Left ventricle myocardium inferior (tissue), 1 donor: ENCODE measurements at regions not wholly inside any gene's neighbourhood (a gene's known extent, or its start where the extent isn't known, plus 50 kb on each side); places are given as distances from the start of the nearest gene placed in this dataset.

Experiments used
- DNase-seq: peaks from one replicate; pipeline ENCODE4 v3.0.0-alpha.2; 2020
- H3K27ac ChIP-seq: fragments of 200-600 bp; replicated peaks from 2 replicates; pipeline ENCODE4 v1.8.0; 2021
- H3K27me3 ChIP-seq: fragments of 200-600 bp; 2 replicates; pipeline ENCODE4 v1.8.0; 2021; ENCODE audit warnings: low read depth
- H3K36me3 ChIP-seq: fragments of 200-600 bp; 2 replicates; pipeline ENCODE4 v1.8.0; 2021
- H3K4me1 ChIP-seq: fragments of 200-600 bp; 2 replicates; pipeline ENCODE4 v1.8.0; 2021
- H3K4me3 ChIP-seq: fragments of 200-600 bp; 2 replicates; pipeline ENCODE4 v1.8.0; 2021; ENCODE audit warnings: mild to moderate bottlenecking, moderate library complexity
- H3K9me3 ChIP-seq: fragments of 200-600 bp; replicated peaks from 2 replicates; pipeline ENCODE4 v1.8.0; 2021
- intact Hi-C: fragments of 100-400 bp; cut with micrococcal nuclease; formaldehyde crosslinking; loops from one replicate; pipeline ENCODE4 v1.11.0; 2022
- TF ChIP-seq, protein P1 (sequence below): fragments of 200-600 bp; IDR thresholded peaks from 2 replicates; pipeline ENCODE4 v1.8.0; 2021; ENCODE audit warnings: antibody characterized with exemption, mild to moderate bottlenecking, borderline replicate concordance
- donor health status: DM: no; HTN: yes; CAD: no; lungs with severe emphysema.

DNA sequence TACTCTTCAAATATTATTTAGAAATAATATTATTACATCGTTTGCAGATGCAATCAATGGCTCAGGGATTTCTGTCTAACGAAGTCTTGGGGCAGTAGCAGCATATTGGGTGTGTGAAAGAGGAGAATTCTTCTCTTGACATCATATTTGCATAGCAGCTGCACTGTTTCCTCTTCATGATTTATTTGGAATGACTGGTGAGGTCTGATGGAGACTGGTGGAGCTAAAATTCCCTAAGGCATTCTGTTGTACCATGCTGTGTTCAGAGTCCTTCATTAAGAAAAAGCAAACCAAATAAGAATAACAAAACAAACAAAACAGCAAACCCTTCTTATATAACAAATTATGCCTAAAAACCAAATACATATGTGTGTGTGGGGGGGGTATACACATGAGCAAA, 177.6 kb downstream of the DIRAS2 start:
- H3K27me3 ChIP-seq, result peaks cover 31% of the 10 kb centered on the region
- no peak for DNase-seq
- no peak overlapping the region for H3K4me3 ChIP-seq
- TF ChIP-seq, protein P1, sequence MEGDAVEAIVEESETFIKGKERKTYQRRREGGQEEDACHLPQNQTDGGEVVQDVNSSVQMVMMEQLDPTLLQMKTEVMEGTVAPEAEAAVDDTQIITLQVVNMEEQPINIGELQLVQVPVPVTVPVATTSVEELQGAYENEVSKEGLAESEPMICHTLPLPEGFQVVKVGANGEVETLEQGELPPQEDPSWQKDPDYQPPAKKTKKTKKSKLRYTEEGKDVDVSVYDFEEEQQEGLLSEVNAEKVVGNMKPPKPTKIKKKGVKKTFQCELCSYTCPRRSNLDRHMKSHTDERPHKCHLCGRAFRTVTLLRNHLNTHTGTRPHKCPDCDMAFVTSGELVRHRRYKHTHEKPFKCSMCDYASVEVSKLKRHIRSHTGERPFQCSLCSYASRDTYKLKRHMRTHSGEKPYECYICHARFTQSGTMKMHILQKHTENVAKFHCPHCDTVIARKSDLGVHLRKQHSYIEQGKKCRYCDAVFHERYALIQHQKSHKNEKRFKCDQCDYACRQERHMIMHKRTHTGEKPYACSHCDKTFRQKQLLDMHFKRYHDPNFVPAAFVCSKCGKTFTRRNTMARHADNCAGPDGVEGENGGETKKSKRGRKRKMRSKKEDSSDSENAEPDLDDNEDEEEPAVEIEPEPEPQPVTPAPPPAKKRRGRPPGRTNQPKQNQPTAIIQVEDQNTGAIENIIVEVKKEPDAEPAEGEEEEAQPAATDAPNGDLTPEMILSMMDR, result no peak
- intact Hi-C loops, result no loop called here
- no peak overlapping the region for H3K27ac ChIP-seq
- no peaks in the 10 kb centered on the region for H3K4me1 ChIP-seq
- no peaks in the 10 kb centered on the region for H3K36me3 ChIP-seq
- H3K9me3 ChIP-seq, result no peaks in the 10 kb centered on the region

GRCh38 chr9:90466441-90466840, 176.2 kb downstream of the DIRAS2 start:
- Histone ChIP-seq H3K27me3 (peaks cover 35% of the 10 kb centered on the region), H3K4me3 (no peak overlapping the region), H3K4me1 (no peaks in the 10 kb centered on the region), H3K36me3 (no peaks in the 10 kb centered on the region), H3K9me3 (no peaks in the 10 kb centered on the region), H3K27ac (no peak overlapping the region)
- DNase-seq, result no peak
- TF ChIP-seq, protein P1, result no peak
- intact Hi-C loops, result no loop called here

GRCh38 chr9:90469435-90469834, 173.2 kb downstream of the DIRAS2 start:
- no peak for DNase-seq
- Histone ChIP-seq H3K27ac (no peak overlapping the region), H3K36me3 (no peaks in the 10 kb centered on the region), H3K27me3 (peaks cover 31% of the 10 kb centered on the region), H3K9me3 (no peaks in the 10 kb centered on the region), H3K4me3 (no peak overlapping the region), H3K4me1 (no peaks in the 10 kb centered on the region)
- TF ChIP-seq, protein P1, result no peak
- intact Hi-C loops, result no loop called here

- H3K27ac ChIP-seq, result no peak overlapping the region
- intact Hi-C loops, result no loop called here
- no peaks in the 10 kb centered on the region for H3K9me3 ChIP-seq
- H3K36me3 ChIP-seq, result no peaks in the 10 kb centered on the region
- peaks cover 31% of the 10 kb centered on the region for H3K27me3 ChIP-seq
- H3K4me3 ChIP-seq, result no peak overlapping the region
- DNase-seq, result no peak
- H3K4me1 ChIP-seq, result no peaks in the 10 kb centered on the region
- TF ChIP-seq, protein P1, result no peak
Measured at GRCh38 chr9:90469865-90470387, 172.7 kb downstream of the DIRAS2 start.

- Histone ChIP-seq H3K27ac (no peak overlapping the region), H3K4me3 (no peak overlapping the region), H3K9me3 (no peaks in the 10 kb centered on the region), H3K36me3 (no peaks in the 10 kb centered on the region), H3K27me3 (peaks cover 23% of the 10 kb centered on the region), H3K4me1 (no peaks in the 10 kb centered on the region)
- TF ChIP-seq, protein P1, result no peak
- intact Hi-C loops, result no loop called here
- no peak for DNase-seq
Measured at GRCh38 chr9:90476058-90476457, 166.6 kb downstream of the DIRAS2 start.
